ENCODE measurements at regions not wholly inside any gene's neighbourhood (a gene's known extent, or its start where the extent isn't known, plus 50 kb on each side); places are given as distances from the start of the nearest gene placed in this dataset.

DNA sequence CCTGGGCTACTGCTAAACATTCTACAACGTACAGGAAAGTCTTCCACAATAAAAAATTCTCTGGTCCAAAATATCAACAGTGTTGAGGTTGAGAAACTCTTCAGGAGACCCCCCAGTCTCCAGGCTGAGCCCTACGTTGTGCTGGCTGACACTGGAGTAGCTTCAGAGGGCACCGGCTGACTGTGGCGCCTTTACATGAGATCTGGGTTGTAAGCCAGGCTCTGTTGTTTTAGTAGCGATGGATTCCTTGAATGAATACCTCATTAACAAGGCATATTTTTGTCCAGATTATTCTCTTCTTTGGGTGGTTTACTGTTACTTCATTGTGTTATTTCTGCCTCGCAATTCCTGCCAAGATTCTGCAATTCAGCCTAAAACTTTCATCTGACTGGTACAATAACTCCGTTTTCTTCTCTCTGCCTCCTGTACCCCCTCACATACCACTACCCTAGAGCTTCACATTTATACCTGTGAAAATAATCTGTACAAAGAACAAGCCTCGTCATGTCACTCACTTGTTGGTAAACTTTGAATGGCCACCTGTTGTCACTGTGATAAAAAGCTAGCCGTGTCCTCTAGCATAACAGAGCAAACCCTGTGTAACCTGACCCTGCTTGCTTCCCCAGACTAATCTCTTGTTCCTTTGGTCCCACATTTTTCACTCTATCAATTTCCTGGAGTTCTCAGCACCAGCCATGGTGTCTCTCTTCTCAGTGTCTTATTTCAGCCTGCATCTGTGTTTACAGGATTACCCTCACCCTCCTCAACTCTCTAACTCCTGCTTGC, 1476.1 kb upstream of the TENM3 start:
- TF ChIP-seq CTCF (IDR thresholded peaks at IDR 0.05; ENCODE audit: borderline replicate concordance, extremely low read depth, low read length, poor library complexity, severe bottlenecking) (no peak), EZH2 (IDR thresholded peaks at IDR 0.05; ENCODE audit: borderline replicate concordance, low read depth, low read length, severe bottlenecking) (no peak)
